GM23338 (cell line): ENCODE measurements at regions not wholly inside any gene's neighbourhood (a gene's known extent, or its start where the extent isn't known, plus 50 kb on each side); places are given as distances from the start of the nearest gene placed in this dataset.

Source experiments
- ATAC-seq: fragments of 200-7000 bp; cut with Tn5 transposase; 3 replicates; pipeline ENCODE4 v1.9.1; 2020
- DNase-seq: peaks from one replicate; pipeline ENCODE4 v3.0.0-alpha.2; 2015; ENCODE audit warnings: low spot score
- H2AFZ ChIP-seq: fragments of 200-600 bp; sonication (generic); 2 replicates; pipeline ENCODE4 v1.8.0; 2016; ENCODE audit warnings: antibody characterized with exemption, mild to moderate bottlenecking, moderate library complexity
- H3F3A ChIP-seq: fragments of 200-600 bp; sonication (generic); replicated peaks from 2 replicates; pipeline ENCODE4 v1.8.0; 2017; ENCODE audit warnings: antibody characterized with exemption, mixed run types, low read depth
- H3K27ac ChIP-seq: fragments of 200-600 bp; sonication (generic); 2 replicates; pipeline ENCODE4 v1.6.1; 2016; ENCODE audit warnings: low read depth
- H3K27me3 ChIP-seq: fragments of 200-600 bp; sonication (generic); 2 replicates; pipeline ENCODE4 v1.8.0; 2016; ENCODE audit warnings: mild to moderate bottlenecking, mixed run types, moderate library complexity; ENCODE audit not compliant: insufficient read depth
- H3K36me3 ChIP-seq: fragments of 200-600 bp; sonication (generic); 2 replicates; pipeline ENCODE4 v1.8.0; 2016; ENCODE audit warnings: mild to moderate bottlenecking; ENCODE audit not compliant: insufficient read depth
- H3K4me1 ChIP-seq: fragments of 200-600 bp; sonication (generic); 2 replicates; pipeline ENCODE4 v1.8.0; 2016; ENCODE audit warnings: mild to moderate bottlenecking, moderate library complexity; ENCODE audit not compliant: insufficient read depth
- H3K4me2 ChIP-seq: fragments of 200-600 bp; sonication (generic); 2 replicates; pipeline ENCODE4 v1.7.1; 2017; ENCODE audit warnings: mixed run types
- H3K4me3 ChIP-seq: fragments of 200-600 bp; sonication (generic); 2 replicates; pipeline ENCODE4 v1.6.1; 2016; ENCODE audit warnings: mixed run types
- H3K79me2 ChIP-seq: fragments of 200-600 bp; sonication (generic); replicated peaks from 2 replicates; pipeline ENCODE4 v1.8.0; 2017; ENCODE audit warnings: mild to moderate bottlenecking; ENCODE audit not compliant: insufficient read depth
- H3K9me2 ChIP-seq: fragments of 200-600 bp; sonication (generic); 2 replicates; pipeline ENCODE4 v1.8.0; 2017; ENCODE audit not compliant: insufficient read depth
- H4K20me1 ChIP-seq: fragments of 200-600 bp; sonication (generic); replicated peaks from 2 replicates; pipeline ENCODE4 v1.8.0; 2017; ENCODE audit warnings: mild to moderate bottlenecking; ENCODE audit not compliant: insufficient read depth
- H3K27ac Mint-ChIP-seq: 2 replicates; pipeline ENCODE4 v1.8.0; 2020; ENCODE audit warnings: inconsistent platforms, mild to moderate bottlenecking, moderate library complexity, mixed read lengths
- H3K27me3 Mint-ChIP-seq: 3 replicates; pipeline ENCODE4 v1.8.0; 2022; ENCODE audit warnings: low read depth, mild to moderate bottlenecking, moderate library complexity, mixed read lengths, inconsistent platforms; ENCODE audit not compliant: insufficient read depth, poor library complexity
- H3K36me3 Mint-ChIP-seq: 3 replicates; pipeline ENCODE4 v1.8.0; 2021; ENCODE audit warnings: low read depth, mild to moderate bottlenecking, inconsistent platforms, moderate library complexity, mixed read lengths
- H3K4me1 Mint-ChIP-seq: 3 replicates; pipeline ENCODE4 v1.8.0; 2020; ENCODE audit warnings: mild to moderate bottlenecking, inconsistent platforms, mixed read lengths
- H3K4me3 Mint-ChIP-seq: 3 replicates; pipeline ENCODE4 v1.8.0; 2021; ENCODE audit warnings: moderate library complexity, mild to moderate bottlenecking, inconsistent platforms, mixed read lengths
- H3K9me3 Mint-ChIP-seq: 3 replicates; pipeline ENCODE4 v1.8.0; 2020; ENCODE audit warnings: moderate library complexity, mild to moderate bottlenecking, inconsistent platforms, mixed read lengths
- CREB1 ChIP-seq: fragments of 250-450 bp; sonication (Bioruptor Pico); IDR thresholded peaks from 2 replicates; pipeline ENCODE4 v1.5.0; 2020; ENCODE audit warnings: low read depth, mild to moderate bottlenecking, moderate library complexity
- CTCF ChIP-seq, 2 experiments: fragments of 200-600 bp in 1 of 2; sonication (generic) in 1 of 2; conservative IDR thresholded peaks; 2 replicates each; pipeline versions ENCODE4 v1.5.1 to v1.6.1; 2016 to 2017; ENCODE audit warnings: antibody characterized with exemption in 2 of 2, low read depth in 2 of 2, mild to moderate bottlenecking in 2 of 2, moderate library complexity in 1 of 2
- ETS1 ChIP-seq: IDR thresholded peaks from 2 replicates; pipeline ENCODE4 v1.6.1; 2016; ENCODE audit warnings: antibody characterized with exemption
- EZH2 ChIP-seq: fragments of 200-600 bp; sonication (generic); IDR thresholded peaks from one replicate; pipeline ENCODE4 v1.8.0; 2017; ENCODE audit warnings: antibody characterized with exemption, mild to moderate bottlenecking, low read depth; ENCODE audit not compliant: unreplicated experiment
- EZH2phosphoT487 ChIP-seq: fragments of 200-600 bp; sonication (generic); IDR thresholded peaks from one replicate; pipeline ENCODE4 v1.8.1; 2018; ENCODE audit warnings: antibody characterized with exemption; ENCODE audit not compliant: unreplicated experiment
- JUNB ChIP-seq: IDR thresholded peaks from one replicate; pipeline ENCODE4 v1.6.1; 2016; ENCODE audit warnings: antibody characterized with exemption; ENCODE audit not compliant: unreplicated experiment
- NANOG ChIP-seq: IDR thresholded peaks from 2 replicates; pipeline ENCODE4 v1.6.1; 2016; ENCODE audit warnings: antibody characterized with exemption, borderline replicate concordance
- POLR2AphosphoS5 ChIP-seq: IDR thresholded peaks from 2 replicates; pipeline ENCODE4 v1.6.1; 2016; ENCODE audit warnings: antibody characterized with exemption, low read depth
- REST ChIP-seq: IDR thresholded peaks from one replicate; pipeline ENCODE4 v1.6.1; 2018; ENCODE audit warnings: antibody characterized with exemption; ENCODE audit not compliant: unreplicated experiment
- STAT1 ChIP-seq: IDR thresholded peaks from one replicate; pipeline ENCODE4 v1.6.1; 2016; ENCODE audit warnings: antibody characterized with exemption; ENCODE audit not compliant: unreplicated experiment
- ZNF114 ChIP-seq: fragments of 250-450 bp; sonication (Bioruptor Pico); IDR thresholded peaks from 2 replicates; pipeline ENCODE4 v1.5.0; 2020; ENCODE audit warnings: mild to moderate bottlenecking, moderate library complexity
- ZNF331 ChIP-seq: fragments of 250-450 bp; sonication (Bioruptor Pico); IDR thresholded peaks from 2 replicates; pipeline ENCODE4 v1.5.0; 2020; ENCODE audit warnings: low read depth, mild to moderate bottlenecking, moderate library complexity
- ZNF462 ChIP-seq: fragments of 250-450 bp; sonication (Bioruptor Pico); IDR thresholded peaks from 2 replicates; pipeline ENCODE4 v1.5.0; 2020; ENCODE audit warnings: mild to moderate bottlenecking, moderate library complexity

- H4K20me1 ChIP-seq, result no peaks in the 10 kb centered on the region
- no peaks in the 10 kb centered on the region for H3F3A ChIP-seq
- DNase-seq, result no peak
- H3K36me3 Mint-ChIP-seq, result no peaks in the 10 kb centered on the region
- no peaks in the 10 kb centered on the region for H3K27me3 ChIP-seq
- H3K27ac ChIP-seq, result no peak overlapping the region
- H3K27me3 Mint-ChIP-seq, result no peaks in the 10 kb centered on the region
- no peak overlapping the region for H3K4me3 ChIP-seq
- H3K27ac Mint-ChIP-seq, result no peak overlapping the region
- H3K79me2 ChIP-seq, result no peaks in the 10 kb centered on the region
- no peak for ATAC-seq
- no peaks in the 10 kb centered on the region for H3K9me2 ChIP-seq
- H2AFZ ChIP-seq, result 0 out of 2 replicates have a peak overlapping the region, but pooled peaks have one; percentile 32
- H3K4me3 Mint-ChIP-seq, result no peak overlapping the region
- no peaks in the 10 kb centered on the region for H3K36me3 ChIP-seq
- H3K4me1 Mint-ChIP-seq, result peaks cover 13% of the 10 kb centered on the region
- H3K4me1 ChIP-seq, result no peaks in the 10 kb centered on the region
- TF ChIP-seq ETS1 (no peak), EZH2phosphoT487 (no peak), EZH2 (no peak), JUNB (no peak), ZNF114 (CRISPR knock-in tag) (no peak), ZNF331 (CRISPR knock-in tag) (no peak), REST (no peak), POLR2AphosphoS5 (no peak), ZNF462 (CRISPR knock-in tag) (no peak), STAT1 (no peak), CTCF (conservative IDR thresholded peaks at IDR 0.05; ENCODE audit: low read depth in 2 of 2) (no peak), CREB1 (CRISPR knock-in tag) (no peak), NANOG (no peak)
- H3K9me3 Mint-ChIP-seq, result no peaks in the 10 kb centered on the region
- no peak overlapping the region for H3K4me2 ChIP-seq
Observed at GRCh38 chr4:138866314-138866713, 149.3 kb upstream of the NOCT start.
